ENCODE measurements at regions not wholly inside any gene's neighbourhood (a gene's known extent, or its start where the extent isn't known, plus 50 kb on each side); places are given as distances from the start of the nearest gene placed in this dataset.
A peak's percentile ranks its signal among the peaks of the same experiment; 100 is the strongest.

- POLR2A ChIA-PET: interaction anchor here (0.6 to 1.4 kb wide), 7 partner anchors 10 to 275 kb away, joined by 3 to 4 read pairs (median 3); no protein-coding TSS in a partner anchor
- TF ChIP-seq USF1 (IDR thresholded peaks at IDR 0.05; ENCODE audit: borderline replicate concordance, low read depth) (no peak), FOXM1 (IDR thresholded peaks at IDR 0.05; ENCODE audit: low read depth) (no peak), GATA2 (CRISPR knock-in tag; IDR thresholded peaks at IDR 0.05) (no peak), EP300 (IDR thresholded peaks at IDR 0.05; ENCODE audit: borderline replicate concordance in 1 of 2, low read depth in 1 of 2, low read length in 1 of 2) (no peak; a peak in 1 of 4 replicates), RXRA (IDR thresholded peaks at IDR 0.05; ENCODE audit: borderline replicate concordance, low read depth) (no peak), JUND (IDR thresholded peaks at IDR 0.05) (no peak), MXI1 (IDR thresholded peaks at IDR 0.05; ENCODE audit: low read depth, low read length) (no peak)
- no peaks in the 10 kb centered on the region for H3K79me2 ChIP-seq (ENCODE audit: insufficient read depth)
- peaks cover 37% of the 10 kb centered on the region; the same call in 1 of the 2 replicates for H3K27me3 ChIP-seq (ENCODE audit: insufficient read depth)
- no peak for DNase-seq
- no peaks in the 10 kb centered on the region for H3F3A ChIP-seq (replicated peaks; ENCODE audit: insufficient read depth)
- no peak overlapping the region for H3K4me2 ChIP-seq
- peaks cover 0 to 40% of the 10 kb centered on the region in 2 experiments; a peak in 1 of 4 replicates for H3K4me1 ChIP-seq (ENCODE audit: control insufficient read depth in 1 of 2, insufficient read depth in 2 of 2, low read depth in 1 of 2, low read length in 1 of 2)
- H3K9me3 ChIP-seq: no peaks in the 10 kb centered on the region
- H3K9ac ChIP-seq: no peak overlapping the region
- WGBS (ENCODE audit: low lambda C conversion rate): 39% methylated on average over 7 of the region's 7 CpGs
- no peak overlapping the region for H2AFZ ChIP-seq (ENCODE audit: low read depth)
- H3K4me3 ChIP-seq (ENCODE audit: low read depth in 2 of 2, low read length in 1 of 2): no peak overlapping the region
- no peaks in the 10 kb centered on the region for H4K20me1 ChIP-seq (ENCODE audit: insufficient read depth)
- H3K36me3 ChIP-seq (replicated peaks in 1 of 2; ENCODE audit: control insufficient read depth in 1 of 2, insufficient read depth in 2 of 2, low read length in 1 of 2): no peaks in the 10 kb centered on the region
- no peaks in the 10 kb centered on the region for H3K9me2 ChIP-seq
- CTCF ChIA-PET: interaction anchor here (0.6 to 1.7 kb wide), 8 partner anchors 9 to 302 kb away, joined by 3 to 6 read pairs (median 3); no protein-coding TSS in a partner anchor
- H3K27ac ChIP-seq (ENCODE audit: low read depth in 2 of 2, low read length in 1 of 2): peak overlapping the region in 1 of 2 experiments; percentile 97; a peak in 3 of 4 replicates
These were observed 131.4 kb upstream of the ATP6AP2 start for GRCh38 chrX:40449396-40449795.

DNA sequence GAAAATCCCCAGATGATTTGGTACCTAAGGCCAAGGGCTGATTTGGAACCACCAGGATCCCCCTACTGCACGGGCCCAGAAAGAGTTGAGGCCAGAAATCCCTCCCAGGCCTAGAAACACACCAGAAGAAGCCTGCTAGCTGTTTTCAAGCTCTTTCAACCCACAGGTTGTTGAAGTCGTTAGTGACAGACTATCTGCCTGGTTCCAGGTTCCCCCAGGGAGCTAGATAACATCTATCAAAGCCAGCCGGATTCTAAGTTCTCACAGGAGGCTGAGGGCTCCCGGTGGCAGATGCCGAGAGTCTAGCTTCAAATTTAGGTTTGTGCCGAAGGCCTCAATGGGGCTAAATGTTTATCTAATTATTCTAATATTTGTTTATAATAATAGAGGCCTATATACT is 132.0 kb upstream of the ATP6AP2 start:
- H3K36me3 ChIP-seq (replicated peaks in 1 of 2; ENCODE audit: control insufficient read depth in 1 of 2, insufficient read depth in 2 of 2, low read length in 1 of 2): no peaks in the 10 kb centered on the region
- H3K4me2 ChIP-seq: no peak overlapping the region
- ChIA-PET POLR2A (interaction anchor here (0.8 kb wide), 2 partner anchors 19 to 274 kb away, joined by 3 to 4 read pairs; no protein-coding TSS in a partner anchor), CTCF (interaction anchor here (0.8 to 1.7 kb wide), 9 partner anchors 10 to 296 kb away, joined by 3 to 6 read pairs (median 3); no protein-coding TSS in a partner anchor)
- H3K27ac ChIP-seq (ENCODE audit: low read depth in 2 of 2, low read length in 1 of 2): peak overlapping the region in 1 of 2 experiments; percentile 97; a peak in 2 of 4 replicates
- no peaks in the 10 kb centered on the region for H3K9me2 ChIP-seq
- H3F3A ChIP-seq (replicated peaks; ENCODE audit: insufficient read depth): no peaks in the 10 kb centered on the region
- H2AFZ ChIP-seq (ENCODE audit: low read depth): no peak overlapping the region
- no peak for DNase-seq
- H3K9me3 ChIP-seq: no peaks in the 10 kb centered on the region
- 10% methylated on average over 6 of the region's 6 CpGs for WGBS (ENCODE audit: low lambda C conversion rate)
- TF ChIP-seq EP300 (IDR thresholded peaks at IDR 0.05; ENCODE audit: borderline replicate concordance in 1 of 2, low read depth in 1 of 2, low read length in 1 of 2): peak in 1 of 2 experiments; percentile 44; a peak in 1 of 4 replicates
- no peak for TF ChIP-seq TEAD4 (IDR thresholded peaks at IDR 0.05; ENCODE audit: borderline replicate concordance, insufficient read depth)
- no peak for TF ChIP-seq RCOR1 (IDR thresholded peaks at IDR 0.05; ENCODE audit: low read length)
- no peak for TF ChIP-seq NFIC (IDR thresholded peaks at IDR 0.05; ENCODE audit: borderline replicate concordance)
- TF ChIP-seq USF2 (IDR thresholded peaks at IDR 0.05; ENCODE audit: borderline replicate concordance, low read depth, low read length): no peak
- TF ChIP-seq FOXM1 (IDR thresholded peaks at IDR 0.05; ENCODE audit: low read depth): no peak
- no peak for TF ChIP-seq GATA2 (CRISPR knock-in tag; IDR thresholded peaks at IDR 0.05)
- no peaks in the 10 kb centered on the region for H4K20me1 ChIP-seq (ENCODE audit: insufficient read depth)
- H3K9ac ChIP-seq: no peak overlapping the region
- peaks cover 37% of the 10 kb centered on the region; the same call in 1 of the 2 replicates for H3K27me3 ChIP-seq (ENCODE audit: insufficient read depth)
- peaks cover 0 to 42% of the 10 kb centered on the region in 2 experiments; a peak in 1 of 4 replicates for H3K4me1 ChIP-seq (ENCODE audit: control insufficient read depth in 1 of 2, insufficient read depth in 2 of 2, low read depth in 1 of 2, low read length in 1 of 2)
- no peak overlapping the region for H3K4me3 ChIP-seq (ENCODE audit: low read depth in 2 of 2, low read length in 1 of 2)
- H3K79me2 ChIP-seq (ENCODE audit: insufficient read depth): no peaks in the 10 kb centered on the region

All from SK-N-SH (cell line).